ENCODE measurements at regions not wholly inside any gene's neighbourhood (a gene's known extent, or its start where the extent isn't known, plus 50 kb on each side); places are given as distances from the start of the nearest gene placed in this dataset.

- CTCF ChIA-PET, result no interaction called here
Observed at GRCh38 chr5:105968981-105969380, 1701.8 kb downstream of the EFNA5 start.

GRCh38 chr5:105963696-105964255 is 1707.0 kb downstream of the EFNA5 start:
- ChIA-PET CTCF (no interaction called here), POLR2A (no interaction called here)
- H3K4me3 ChIP-seq (ENCODE audit: low read depth, low read length), result no peak overlapping the region
- no peaks in the 10 kb centered on the region for H3K9me3 ChIP-seq (ENCODE audit: control insufficient read depth, insufficient read depth, low read depth, low read length)
- TF ChIP-seq ZNF132 (tag by site-specific recombination; IDR thresholded peaks at IDR 0.05; ENCODE audit: borderline replicate concordance), result no peak
- no peak for TF ChIP-seq ZNF777 (tag by site-specific recombination; IDR thresholded peaks at IDR 0.05; ENCODE audit: borderline replicate concordance)
- no peak for TF ChIP-seq OVOL3 (tag by site-specific recombination; IDR thresholded peaks at IDR 0.05)
- TF ChIP-seq ZNF664 (tag by site-specific recombination; IDR thresholded peaks at IDR 0.05), result no peak
- TF ChIP-seq BCL6B (tag by site-specific recombination; IDR thresholded peaks at IDR 0.05), result no peak
- TF ChIP-seq ZNF112 (tag by site-specific recombination; IDR thresholded peaks at IDR 0.05), result no peak
- no peak for TF ChIP-seq ZNF449 (tag by site-specific recombination; IDR thresholded peaks at IDR 0.05)
- H3K4me1 ChIP-seq (ENCODE audit: control insufficient read depth, insufficient read depth, low read length), result no peaks in the 10 kb centered on the region
- no peak overlapping the region for H3K27ac ChIP-seq (ENCODE audit: extremely low read depth, low read depth, low read length)
- H3K36me3 ChIP-seq (ENCODE audit: control insufficient read depth in 2 of 2, insufficient read depth in 1 of 2, low read length in 2 of 2), result no peaks in the 10 kb centered on the region

More at GRCh38 chr5:105968981-105969380, 1701.8 kb downstream of the EFNA5 start:
- POLR2A ChIA-PET, result no interaction called here
- H3K9me3 ChIP-seq (ENCODE audit: control insufficient read depth, insufficient read depth, low read depth, low read length), result no peaks in the 10 kb centered on the region
- TF ChIP-seq SP3 (tag by site-specific recombination; IDR thresholded peaks at IDR 0.05) (no peak), CTCF (tag by site-specific recombination; IDR thresholded peaks at IDR 0.05) (no peak), ZNF488 (tag by site-specific recombination; IDR thresholded peaks at IDR 0.05) (no peak), HOXD13 (CRISPR knock-in tag; IDR thresholded peaks at IDR 0.05; ENCODE audit: borderline replicate concordance) (no peak), ZNF398 (tag by site-specific recombination; IDR thresholded peaks at IDR 0.05) (no peak), ZNF302 (tag by site-specific recombination; IDR thresholded peaks at IDR 0.05; ENCODE audit: low read depth) (no peak)
- no peaks in the 10 kb centered on the region for H3K4me1 ChIP-seq (ENCODE audit: control insufficient read depth, insufficient read depth, low read length)
- no peak overlapping the region for H3K4me3 ChIP-seq (ENCODE audit: low read depth, low read length)
- no peaks in the 10 kb centered on the region for H3K36me3 ChIP-seq (ENCODE audit: control insufficient read depth in 2 of 2, insufficient read depth in 1 of 2, low read length in 2 of 2)
- H3K27ac ChIP-seq (ENCODE audit: extremely low read depth, low read depth, low read length), result no peak overlapping the region

- ChIA-PET CTCF (no interaction called here), POLR2A (no interaction called here)
- H3K27ac ChIP-seq (ENCODE audit: extremely low read depth, low read depth, low read length), result no peak overlapping the region
- H3K4me1 ChIP-seq (ENCODE audit: control insufficient read depth, insufficient read depth, low read length), result no peaks in the 10 kb centered on the region
- no peak for TF ChIP-seq ZBTB26 (tag by site-specific recombination; optimal IDR thresholded peaks at IDR 0.05)
- TF ChIP-seq ZNF585B (tag by site-specific recombination; IDR thresholded peaks at IDR 0.05), result no peak
- TF ChIP-seq ZNF530 (tag by site-specific recombination; IDR thresholded peaks at IDR 0.05; ENCODE audit: low read depth), result no peak
- TF ChIP-seq ZNF510 (tag by site-specific recombination; IDR thresholded peaks at IDR 0.05; ENCODE audit: insufficient replicate concordance), result no peak
- TF ChIP-seq ZSCAN23 (tag by site-specific recombination; IDR thresholded peaks at IDR 0.05), result no peak
- TF ChIP-seq ZNF175 (tag by site-specific recombination; IDR thresholded peaks at IDR 0.05), result no peak
- TF ChIP-seq ATF2 (tag by site-specific recombination; IDR thresholded peaks at IDR 0.05; ENCODE audit: low read depth), result peak; percentile 92
- no peak for TF ChIP-seq KLF1 (tag by site-specific recombination; IDR thresholded peaks at IDR 0.05)
- no peak overlapping the region for H3K4me3 ChIP-seq (ENCODE audit: low read depth, low read length)
- no peaks in the 10 kb centered on the region for H3K36me3 ChIP-seq (ENCODE audit: control insufficient read depth in 2 of 2, insufficient read depth in 1 of 2, low read length in 2 of 2)
- no peaks in the 10 kb centered on the region for H3K9me3 ChIP-seq (ENCODE audit: control insufficient read depth, insufficient read depth, low read depth, low read length)
Observed at GRCh38 chr5:105961572-105961971, 1709.2 kb downstream of the EFNA5 start.

Measured in HEK293 (cell line).